ENCODE measurements at regions not wholly inside any gene's neighbourhood (a gene's known extent, or its start where the extent isn't known, plus 50 kb on each side); places are given as distances from the start of the nearest gene placed in this dataset.

DNA sequence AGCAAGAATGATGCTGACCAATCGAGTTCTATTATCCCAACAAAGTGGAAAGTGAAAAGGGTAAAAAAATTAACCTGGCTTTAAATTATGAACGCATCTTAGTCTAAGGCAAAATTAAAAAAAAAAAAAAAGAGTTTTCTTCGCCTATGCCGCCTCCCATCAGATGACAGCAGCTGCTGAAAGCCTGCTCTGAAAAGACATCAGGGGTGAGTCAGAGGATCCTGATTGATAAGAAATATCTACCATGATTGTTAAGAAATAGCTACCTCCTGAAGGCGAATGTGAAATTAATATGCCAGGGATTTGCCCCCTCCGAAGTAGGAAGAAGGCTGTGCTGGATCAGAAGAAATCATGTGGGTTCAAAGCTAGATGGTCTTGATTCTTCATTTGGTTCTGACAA is 216.8 kb upstream of the C1orf87 start:
- H3K36me3 ChIP-seq (ENCODE audit: control insufficient read depth in 2 of 4, insufficient read depth in 4 of 4, low read length in 3 of 4): no peaks in the 10 kb centered on the region
- H3K4me2 ChIP-seq (ENCODE audit: insufficient read depth in 1 of 2, low read depth in 2 of 2, low read length in 2 of 2): no peak overlapping the region
- H3K9me3 ChIP-seq (ENCODE audit: insufficient read depth in 2 of 2, low read depth in 1 of 2, low read length in 1 of 2): no peaks in the 10 kb centered on the region
- no peak overlapping the region for H4K8ac ChIP-seq (ENCODE audit: extremely low read depth, insufficient read depth, low read length)
- H3K79me2 ChIP-seq (ENCODE audit: control insufficient read depth in 1 of 2, insufficient read depth in 2 of 2, low read length in 2 of 2): no peaks in the 10 kb centered on the region
- no peak overlapping the region for H4K91ac ChIP-seq (replicated peaks; ENCODE audit: insufficient read length, low read length)
- no peak overlapping the region for H3K56ac ChIP-seq (replicated peaks; ENCODE audit: insufficient read length, low read depth, low read length)
- no peak overlapping the region for H2AFZ ChIP-seq (ENCODE audit: low read length)
- no peak overlapping the region for H2AK5ac ChIP-seq (ENCODE audit: low read depth, low read length)
- 90% methylated on average over 6 of the region's 6 CpGs; no CpG with 5 or more reads in 1 of the 2 experiments for WGBS, 2 experiments (ENCODE audit: extremely low coverage in 1 of 2, insufficient coverage in 1 of 2, insufficient read length in 1 of 2, insufficient replicate concordance in 2 of 2, low coverage in 1 of 2, low lambda C conversion rate in 2 of 2, missing lambda C conversion rate in 1 of 2)
- no peak overlapping the region for H3K9ac ChIP-seq (replicated peaks in 1 of 4; ENCODE audit: extremely low read depth in 1 of 4, low read depth in 3 of 4, low read length in 3 of 4)
- DNase-seq (ENCODE audit: low read depth in 1 of 2, low spot score in 2 of 2) (no peak), FAIRE-seq (no peak)
- H3K23ac ChIP-seq (ENCODE audit: insufficient read length): no peak overlapping the region
- H3K79me1 ChIP-seq (ENCODE audit: low read depth, low read length): no peaks in the 10 kb centered on the region
- no peak overlapping the region for H2BK12ac ChIP-seq (ENCODE audit: low read depth, low read length)
- H3K27ac ChIP-seq (ENCODE audit: low read depth, low read length): no peak overlapping the region
- H3K18ac ChIP-seq (ENCODE audit: extremely low read depth, low read length): no peak overlapping the region
- H4K5ac ChIP-seq (ENCODE audit: insufficient read length, low read depth, low read length): no peak overlapping the region
- no peaks in the 10 kb centered on the region for H3K23me2 ChIP-seq (ENCODE audit: low read depth, low read length)
- no peak overlapping the region for H3K4me3 ChIP-seq (ENCODE audit: extremely low read depth in 1 of 4, insufficient read depth in 2 of 4, low read depth in 3 of 4, low read length in 4 of 4)
- H3K4ac ChIP-seq (replicated peaks; ENCODE audit: insufficient read length, low read depth, low read length): no peak overlapping the region
- H3K14ac ChIP-seq (ENCODE audit: insufficient read length): no peak overlapping the region
- POLR2A ChIA-PET (ENCODE audit: partially characterized antibody): no interaction called here
- no peak overlapping the region for H2BK15ac ChIP-seq (ENCODE audit: low read length)
- H3K27me3 ChIP-seq (replicated peaks in 1 of 4; ENCODE audit: control insufficient read depth in 3 of 4, extremely low read depth in 1 of 4, insufficient read depth in 3 of 4, low read length in 3 of 4): no peaks in the 10 kb centered on the region
- peaks cover 0 to 2% of the 10 kb centered on the region in 2 experiments for H4K20me1 ChIP-seq (replicated peaks in 1 of 2; ENCODE audit: control insufficient read depth in 1 of 2, insufficient read depth in 2 of 2, low read length in 2 of 2)
- H3K4me1 ChIP-seq (replicated peaks in 1 of 4; ENCODE audit: control insufficient read depth in 3 of 4, insufficient read depth in 4 of 4, low read length in 3 of 4): no peaks in the 10 kb centered on the region
- H2BK20ac ChIP-seq (ENCODE audit: low read length): no peak overlapping the region
- CTCF ChIA-PET (ENCODE audit: partially characterized antibody): interaction anchor here (0.7 to 1.9 kb wide), 4 partner anchors 9 to 475 kb away, joined by 3 to 16 read pairs (median 4); no protein-coding TSS in a partner anchor
- no peak overlapping the region for H2BK120ac ChIP-seq (replicated peaks; ENCODE audit: low read depth, low read length)
- H2BK5ac ChIP-seq (ENCODE audit: low read depth, low read length): no peak overlapping the region
- no peak for TF ChIP-seq SP2 (IDR thresholded peaks at IDR 0.05; ENCODE audit: low read length)
- no peak for TF ChIP-seq TEAD4 (IDR thresholded peaks at IDR 0.05; ENCODE audit: low read depth, low read length)
- TF ChIP-seq POLR2AphosphoS5 (IDR thresholded peaks at IDR 0.05; ENCODE audit: low read depth, low read length): no peak
- TF ChIP-seq SIN3A (conservative IDR thresholded peaks at IDR 0.05 in 1 of 2, IDR thresholded peaks at IDR 0.05 in 1 of 2; ENCODE audit: low read depth in 1 of 2, low read length in 2 of 2): no peak
- no peak for TF ChIP-seq NRF1 (IDR thresholded peaks at IDR 0.05; ENCODE audit: low read depth, low read length)
- no peak for TF ChIP-seq BRCA1 (IDR thresholded peaks at IDR 0.05; ENCODE audit: low read depth, low read length)
- no peak for TF ChIP-seq POU5F1 (IDR thresholded peaks at IDR 0.05; ENCODE audit: low read depth, low read length)
- TF ChIP-seq HDAC6 (IDR thresholded peaks at IDR 0.05; ENCODE audit: low read depth, low read length): no peak
- TF ChIP-seq CREB1 (IDR thresholded peaks at IDR 0.05): no peak
- TF ChIP-seq MAFK (IDR thresholded peaks at IDR 0.05; ENCODE audit: low read depth, low read length): no peak
- TF ChIP-seq KDM5A (IDR thresholded peaks at IDR 0.05; ENCODE audit: low read length): no peak
- no peak for TF ChIP-seq TBP (IDR thresholded peaks at IDR 0.05; ENCODE audit: low read depth, low read length)
- TF ChIP-seq ATF3 (IDR thresholded peaks at IDR 0.05; ENCODE audit: insufficient read depth, low read depth, low read length): no peak
- no peak for TF ChIP-seq CBX8 (IDR thresholded peaks at IDR 0.05; ENCODE audit: borderline replicate concordance, low read depth, low read length)
- TF ChIP-seq CHD1 (IDR thresholded peaks at IDR 0.05; ENCODE audit: low read depth, low read length): no peak
